Naive thymus-derived CD4-positive, alpha-beta T cell (primary cell): ENCODE measurements at regions not wholly inside any gene's neighbourhood (a gene's known extent, or its start where the extent isn't known, plus 50 kb on each side); places are given as distances from the start of the nearest gene placed in this dataset.
"Not testable (repeated sequence)": the region's sequence is repeated elsewhere in the genome, so short reads cannot be mapped to it uniquely, and the experiment has no call there.

ENCODE experiments used
- ATAC-seq: fragments of 150-1000 bp; cut with Tn5 transposase; 2 replicates; pipeline ENCODE4 v1.10.0; 2021; ENCODE audit warnings: mild to moderate bottlenecking, moderate library complexity
- CTCF ChIA-PET: fragments of 350-600 bp; sonication (Branson Sonifier 250); formaldehyde crosslinking; loops from one replicate; lab custom pipeline; 2021; ENCODE audit warnings: antibody characterized with exemption; lab: Charles Lee
- POLR2A ChIA-PET: fragments of 350-600 bp; sonication (Branson Sonifier 250); formaldehyde crosslinking; loops from one replicate; lab custom pipeline; 2021; ENCODE audit warnings: antibody characterized with exemption, inconsistent platforms; lab: Charles Lee
- DNase-seq, 9 donors: peaks; one replicate each; pipeline versions ENCODE4 v3.0.0 to v3.0.0-alpha.2; 2020 to 2022; ENCODE audit warnings: mixed read lengths in 1 of 9
- H3K27ac ChIP-seq: one replicate; pipeline ENCODE4 v1.7.0; 2013; ENCODE audit warnings: mild to moderate bottlenecking, low read depth, low read length, moderate library complexity
- H3K27me3 ChIP-seq, 2 donors: one replicate each; pipeline ENCODE4 v1.7.0; 2013; ENCODE audit warnings: low read length in 2 of 2, mild to moderate bottlenecking in 2 of 2, moderate library complexity in 2 of 2; ENCODE audit not compliant: control insufficient read depth in 2 of 2, insufficient read depth in 2 of 2
- H3K36me3 ChIP-seq, 3 experiments: 1 replicate in 2 of 3; 2 replicates in 1 of 3; pipeline ENCODE4 v1.7.0; 2013; ENCODE audit warnings: low read length in 3 of 3, mild to moderate bottlenecking in 3 of 3, moderate library complexity in 1 of 3; ENCODE audit not compliant: insufficient read depth in 3 of 3, control insufficient read depth in 2 of 3
- H3K4me1 ChIP-seq, 2 donors: one replicate each; pipeline ENCODE4 v1.7.0; 2013; ENCODE audit warnings: low read length in 2 of 2, mild to moderate bottlenecking in 2 of 2, moderate library complexity in 1 of 2; ENCODE audit not compliant: control insufficient read depth in 2 of 2, insufficient read depth in 2 of 2
- H3K4me3 ChIP-seq: 2 replicates; pipeline ENCODE4 v1.7.0; 2013; ENCODE audit warnings: mild to moderate bottlenecking, low read length
- H3K9me3 ChIP-seq, 3 experiments: 1 replicate in 2 of 3; 2 replicates in 1 of 3; pipeline ENCODE4 v1.7.0; 2013; ENCODE audit warnings: low read length in 3 of 3; ENCODE audit not compliant: control insufficient read depth in 2 of 3
- H3K27ac Mint-ChIP-seq, 9 donors: one replicate each; pipeline ENCODE4 v1.8.0; 2020 to 2022; ENCODE audit warnings: mixed read lengths in 9 of 9, mild to moderate bottlenecking in 8 of 9, moderate library complexity in 5 of 9, inconsistent platforms in 2 of 9
- H3K27me3 Mint-ChIP-seq, 5 donors: one replicate each; pipeline ENCODE4 v1.8.0; 2021 to 2022; ENCODE audit warnings: mixed read lengths in 5 of 5, mild to moderate bottlenecking in 1 of 5
- H3K36me3 Mint-ChIP-seq, 5 donors: one replicate each; pipeline ENCODE4 v1.8.0; 2020 to 2022; ENCODE audit warnings: mixed read lengths in 5 of 5, mild to moderate bottlenecking in 3 of 5, inconsistent platforms in 1 of 5
- H3K4me1 Mint-ChIP-seq, 7 donors: one replicate each; pipeline ENCODE4 v1.8.0; 2020 to 2022; ENCODE audit warnings: mixed read lengths in 7 of 7, mild to moderate bottlenecking in 3 of 7, inconsistent platforms in 1 of 7
- H3K4me3 Mint-ChIP-seq, 10 donors: one replicate each; pipeline ENCODE4 v1.8.0; 2020 to 2022; ENCODE audit warnings: mild to moderate bottlenecking in 10 of 10, mixed read lengths in 10 of 10, moderate library complexity in 6 of 10, inconsistent platforms in 2 of 10
- H3K9me3 Mint-ChIP-seq, 11 donors: one replicate each; pipeline ENCODE4 v1.8.0; 2020 to 2022; ENCODE audit warnings: mixed read lengths in 11 of 11, mild to moderate bottlenecking in 4 of 11, inconsistent platforms in 1 of 11, moderate library complexity in 1 of 11
- intact Hi-C, 2 donors: fragments of 100-400 bp; cut with micrococcal nuclease; formaldehyde crosslinking; loops; one replicate each; pipeline ENCODE4 v1.15.1; 2023

- no peaks in the 10 kb centered on the region for H3K4me1 Mint-ChIP-seq
- H3K4me1 ChIP-seq, result no peaks in the 10 kb centered on the region
- H3K27ac ChIP-seq, result no peak overlapping the region
- peaks cover 0 to 12% (median 5%) of the 10 kb centered on the region in 5 donors for H3K27me3 Mint-ChIP-seq
- intact Hi-C loops, result no loop called here
- no peak overlapping the region for H3K27ac Mint-ChIP-seq
- ChIA-PET POLR2A (no interaction called here), CTCF (no interaction called here)
- H3K4me3 ChIP-seq, result no peak overlapping the region
- DNase-seq (no peak), ATAC-seq (no peak)
- no peaks in the 10 kb centered on the region for H3K9me3 ChIP-seq
- no peaks in the 10 kb centered on the region for H3K36me3 ChIP-seq
- H3K4me3 Mint-ChIP-seq, result no peak overlapping the region
- H3K36me3 Mint-ChIP-seq, result no peaks in the 10 kb centered on the region
- no peaks in the 10 kb centered on the region for H3K27me3 ChIP-seq
- H3K9me3 Mint-ChIP-seq, result peaks cover 0 to 4% (median 0%) of the 10 kb centered on the region in 11 donors
Observed at GRCh38 chr5:116719106-116719505, 144.5 kb upstream of the SEMA6A start.

- intact Hi-C loops, result no loop called here
- Histone ChIP-seq H3K27me3 (no peaks in the 10 kb centered on the region), H3K27ac (no peak overlapping the region), H3K9me3 (no peaks in the 10 kb centered on the region), H3K4me1 (no peaks in the 10 kb centered on the region), H3K4me3 (no peak overlapping the region), H3K36me3 (no peaks in the 10 kb centered on the region)
- ATAC-seq, result no peak
- Mint-ChIP-seq H3K4me3 (no peak overlapping the region), H3K36me3 (no peaks in the 10 kb centered on the region), H3K9me3 (peaks cover 0 to 4% (median 0%) of the 10 kb centered on the region in 11 donors), H3K4me1 (no peaks in the 10 kb centered on the region), H3K27ac (no peak overlapping the region), H3K27me3 (peaks cover 0 to 12% (median 4%) of the 10 kb centered on the region in 5 donors)
- DNase-seq, result no peak
- ChIA-PET CTCF (no interaction called here), POLR2A (no interaction called here)
Observed at GRCh38 chr5:116718317-116718716, 143.7 kb upstream of the SEMA6A start.

- Mint-ChIP-seq H3K27me3 (no peaks in the 10 kb centered on the region), H3K27ac (no peak overlapping the region)
- CTCF ChIA-PET, result no interaction called here
Observed at GRCh38 chr5:116709082-116709481, 134.5 kb upstream of the SEMA6A start.

GRCh38 chr5:116705121-116705519 is 130.5 kb upstream of the SEMA6A start:
- CTCF ChIA-PET, intact Hi-C loops, POLR2A ChIA-PET, H3K27me3 ChIP-seq, H3K9me3 ChIP-seq, H3K4me1 Mint-ChIP-seq, H3K27ac ChIP-seq, H3K27ac Mint-ChIP-seq, DNase-seq, H3K4me1 ChIP-seq, H3K27me3 Mint-ChIP-seq, H3K4me3 ChIP-seq, H3K36me3 Mint-ChIP-seq, H3K36me3 ChIP-seq, ATAC-seq, H3K9me3 Mint-ChIP-seq, H3K4me3 Mint-ChIP-seq: not testable (repeated sequence)

More at GRCh38 chr5:116709082-116709481, 134.5 kb upstream of the SEMA6A start:
- Mint-ChIP-seq H3K4me3 (no peak overlapping the region), H3K9me3 (no peaks in the 10 kb centered on the region), H3K36me3 (no peaks in the 10 kb centered on the region), H3K4me1 (no peaks in the 10 kb centered on the region)
- intact Hi-C loops, result no loop called here
- Histone ChIP-seq H3K4me1 (no peaks in the 10 kb centered on the region), H3K9me3 (no peaks in the 10 kb centered on the region), H3K27ac (no peak overlapping the region), H3K27me3 (no peaks in the 10 kb centered on the region), H3K4me3 (no peak overlapping the region), H3K36me3 (no peaks in the 10 kb centered on the region)
- ATAC-seq, result no peak
- no peak for DNase-seq
- POLR2A ChIA-PET, result no interaction called here

- POLR2A ChIA-PET, result no interaction called here
- no peaks in the 10 kb centered on the region for H3K9me3 ChIP-seq
- no peaks in the 10 kb centered on the region for H3K27me3 Mint-ChIP-seq
- no peaks in the 10 kb centered on the region for H3K36me3 ChIP-seq
- DNase-seq (no peak), ATAC-seq (no peak)
- H3K27ac Mint-ChIP-seq, result no peak overlapping the region
- no peaks in the 10 kb centered on the region for H3K36me3 Mint-ChIP-seq
- CTCF ChIA-PET, result interaction anchor here (0.6 kb wide), 1 partner anchor 219 kb away, joined by 4 read pairs; no protein-coding TSS in a partner anchor
- H3K4me1 Mint-ChIP-seq, result no peaks in the 10 kb centered on the region
- no peaks in the 10 kb centered on the region for H3K27me3 ChIP-seq
- H3K4me3 Mint-ChIP-seq, result no peak overlapping the region
- no peak overlapping the region for H3K4me3 ChIP-seq
- H3K9me3 Mint-ChIP-seq, result no peaks in the 10 kb centered on the region
- H3K27ac ChIP-seq, result no peak overlapping the region
- intact Hi-C loops, result no loop called here
- H3K4me1 ChIP-seq, result no peaks in the 10 kb centered on the region
Observed at GRCh38 chr5:116703941-116704340, 129.3 kb upstream of the SEMA6A start.

- ChIA-PET POLR2A (no interaction called here), CTCF (no interaction called here)
- Mint-ChIP-seq H3K27ac (no peak overlapping the region), H3K4me3 (no peak overlapping the region), H3K4me1 (no peaks in the 10 kb centered on the region), H3K27me3 (no peaks in the 10 kb centered on the region), H3K36me3 (no peaks in the 10 kb centered on the region), H3K9me3 (no peaks in the 10 kb centered on the region)
- H3K4me3 ChIP-seq, result no peak overlapping the region
- ATAC-seq, result no peak
- H3K9me3 ChIP-seq, result no peaks in the 10 kb centered on the region
- DNase-seq, result no peak
- intact Hi-C loops, result no loop called here
- no peaks in the 10 kb centered on the region for H3K36me3 ChIP-seq
- H3K27ac ChIP-seq, result no peak overlapping the region
- no peaks in the 10 kb centered on the region for H3K27me3 ChIP-seq
- H3K4me1 ChIP-seq, result no peaks in the 10 kb centered on the region
Observed at GRCh38 chr5:116703328-116703727, 128.7 kb upstream of the SEMA6A start.

- Histone ChIP-seq H3K27ac (no peak overlapping the region), H3K27me3 (no peaks in the 10 kb centered on the region), H3K4me1 (no peaks in the 10 kb centered on the region), H3K36me3 (no peaks in the 10 kb centered on the region), H3K9me3 (no peaks in the 10 kb centered on the region), H3K4me3 (no peak overlapping the region)
- DNase-seq (no peak), ATAC-seq (no peak)
- Mint-ChIP-seq H3K4me1 (no peaks in the 10 kb centered on the region), H3K27ac (no peak overlapping the region), H3K36me3 (no peaks in the 10 kb centered on the region), H3K9me3 (no peaks in the 10 kb centered on the region), H3K4me3 (no peak overlapping the region), H3K27me3 (peaks cover 0 to under 1% (median 0%) of the 10 kb centered on the region in 5 donors)
- ChIA-PET POLR2A (no interaction called here), CTCF (no interaction called here)
- intact Hi-C loops, result no loop called here
Observed at GRCh38 chr5:116702776-116703175, 128.2 kb upstream of the SEMA6A start.
